ENCODE measurements at regions not wholly inside any gene's neighbourhood (a gene's known extent, or its start where the extent isn't known, plus 50 kb on each side); places are given as distances from the start of the nearest gene placed in this dataset.

DNA sequence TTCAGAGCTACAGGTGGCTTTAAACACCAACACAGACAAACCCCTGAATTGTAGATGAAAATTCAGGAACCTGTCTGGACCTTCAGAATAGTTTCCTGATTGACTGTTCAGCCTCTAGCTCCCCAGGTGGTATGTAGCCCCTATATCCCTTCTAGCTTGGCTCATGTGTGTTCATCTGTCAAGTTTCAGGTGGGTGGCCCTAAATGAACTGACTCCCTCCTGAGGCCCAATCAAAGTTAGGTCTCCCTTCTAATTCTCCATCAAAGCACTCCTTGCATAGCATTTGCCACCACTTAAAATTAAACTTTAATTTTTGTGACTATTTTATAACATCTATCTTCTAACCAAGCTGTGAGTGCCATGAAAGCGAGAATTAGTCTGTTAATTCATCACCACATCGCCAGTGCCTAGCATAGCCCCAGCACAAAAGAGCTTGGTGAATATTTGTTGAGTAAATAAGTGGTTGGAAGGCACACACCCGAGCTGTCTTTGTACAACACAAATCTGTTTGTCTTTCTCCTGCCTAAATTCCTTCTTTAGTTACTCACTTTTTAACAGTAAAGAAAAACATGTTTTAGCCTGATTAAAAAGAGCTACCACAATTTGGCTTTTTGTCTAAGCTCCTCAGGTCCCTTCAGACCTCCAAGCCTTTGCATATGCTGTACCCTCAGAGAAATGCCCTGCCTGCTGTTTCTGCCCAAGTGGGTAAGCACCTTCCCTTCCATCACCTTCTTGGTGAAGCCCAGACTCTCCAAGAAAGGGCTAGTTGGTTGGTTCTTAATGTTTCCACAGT lies 138.1 kb upstream of the HMHB1 start:
- Histone ChIP-seq H3K9me3 (ENCODE audit: low read length) (no peaks in the 10 kb centered on the region), H3K4me3 (replicated peaks in 1 of 3; ENCODE audit: insufficient read depth in 1 of 3, low read depth in 2 of 3, low read length in 3 of 3) (no peak overlapping the region), H3K9ac (ENCODE audit: insufficient read depth, low read depth, low read length) (no peak overlapping the region), H4K20me1 (ENCODE audit: insufficient read depth, low read length) (no peaks in the 10 kb centered on the region), H3K36me3 (replicated peaks in 1 of 2; ENCODE audit: control insufficient read depth in 1 of 2, insufficient read depth in 2 of 2, low read length in 2 of 2) (no peaks in the 10 kb centered on the region), H2AFZ (ENCODE audit: low read length) (no peak overlapping the region), H3K27me3 (ENCODE audit: control insufficient read depth in 1 of 2, insufficient read depth in 2 of 2, low read length in 2 of 2) (peaks cover 0 to 60% of the 10 kb centered on the region in 2 experiments; a peak in 3 of 5 replicates), H3K4me2 (ENCODE audit: low read depth, low read length) (peak overlapping the region; percentile 63), H3K79me2 (ENCODE audit: insufficient read depth, low read length) (no peaks in the 10 kb centered on the region), H3K27ac (ENCODE audit: extremely low read length, insufficient read depth, low read length) (no peak overlapping the region), H3K4me1 (ENCODE audit: insufficient read depth, low read length) (peaks cover 41% of the 10 kb centered on the region)
- ChIA-PET POLR2A (interaction anchor here (0.5 to 1.7 kb wide), 11 partner anchors 9 to 491 kb away, joined by 3 to 9 read pairs (median 5); partner anchors contain the start of gene NR3C1), CTCF (ENCODE audit: low intra/inter-chr PET ratio, low total read pairs) (no interaction called here)
- intact Hi-C loops (cut with micrococcal nuclease; ENCODE audit: unreplicated experiment), result loop anchor here (5.0 kb wide), 1 partner anchor 167 kb away; no protein-coding TSS in a partner anchor
- peak; percentile 82 for FAIRE-seq
- WGBS (ENCODE audit: low lambda C conversion rate), result 0% methylated on average over 3 of the region's 3 CpGs
- DNase-seq (ENCODE audit: low spot score), result peak; percentile 81
- ATAC-seq, result peak; percentile 99
- in situ Hi-C loops (cut with HindIII; ENCODE audit: extremely low pct_ligation_motif_present, low pct_unique_long_range_greater_than_20kb), result no loop called here
- no TSS peak for BruUV-seq (replicated peaks)
- TF ChIP-seq KLF16 (CRISPR knock-in tag; IDR thresholded peaks at IDR 0.05), result 0 out of 4 replicates have a peak, but pooled peaks of 1 of the 2 experiments have one; percentile 21
- TF ChIP-seq SNAPC5 (CRISPR knock-in tag; IDR thresholded peaks at IDR 0.05; ENCODE audit: borderline replicate concordance), result no peak
- TF ChIP-seq FOXA3 (CRISPR knock-in tag; IDR thresholded peaks at IDR 0.05), result peak; percentile 93
- TF ChIP-seq, protein P1, sequence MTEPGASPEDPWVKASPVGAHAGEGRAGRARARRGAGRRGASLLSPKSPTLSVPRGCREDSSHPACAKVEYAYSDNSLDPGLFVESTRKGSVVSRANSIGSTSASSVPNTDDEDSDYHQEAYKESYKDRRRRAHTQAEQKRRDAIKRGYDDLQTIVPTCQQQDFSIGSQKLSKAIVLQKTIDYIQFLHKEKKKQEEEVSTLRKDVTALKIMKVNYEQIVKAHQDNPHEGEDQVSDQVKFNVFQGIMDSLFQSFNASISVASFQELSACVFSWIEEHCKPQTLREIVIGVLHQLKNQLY (CRISPR knock-in tag; IDR thresholded peaks at IDR 0.05), result 0 out of 2 replicates have a peak, but pooled peaks have one; percentile 37
- TF ChIP-seq HNRNPLL (IDR thresholded peaks at IDR 0.05; ENCODE audit: low read depth, low read length, poor library complexity, severe bottlenecking), result no peak
- no peak for TF ChIP-seq ZNF841 (CRISPR knock-in tag; IDR thresholded peaks at IDR 0.05; ENCODE audit: borderline replicate concordance)
- TF ChIP-seq ZEB1 (IDR thresholded peaks at IDR 0.05; ENCODE audit: insufficient replicate concordance, low read depth), result no peak
- peak; percentile 88 for TF ChIP-seq SOX5 (CRISPR knock-in tag; IDR thresholded peaks at IDR 0.05; ENCODE audit: borderline replicate concordance)
- 0 out of 2 replicates have a peak, but pooled peaks have one; percentile 19 for TF ChIP-seq HOMEZ (CRISPR knock-in tag; IDR thresholded peaks at IDR 0.05; ENCODE audit: low read depth)
- no peak for TF ChIP-seq SRSF1 (optimal IDR thresholded peaks at IDR 0.05; ENCODE audit: low read depth, low read length)
- no peak for TF ChIP-seq ZNF354B (CRISPR knock-in tag; IDR thresholded peaks at IDR 0.05)
- TF ChIP-seq, protein P2, sequence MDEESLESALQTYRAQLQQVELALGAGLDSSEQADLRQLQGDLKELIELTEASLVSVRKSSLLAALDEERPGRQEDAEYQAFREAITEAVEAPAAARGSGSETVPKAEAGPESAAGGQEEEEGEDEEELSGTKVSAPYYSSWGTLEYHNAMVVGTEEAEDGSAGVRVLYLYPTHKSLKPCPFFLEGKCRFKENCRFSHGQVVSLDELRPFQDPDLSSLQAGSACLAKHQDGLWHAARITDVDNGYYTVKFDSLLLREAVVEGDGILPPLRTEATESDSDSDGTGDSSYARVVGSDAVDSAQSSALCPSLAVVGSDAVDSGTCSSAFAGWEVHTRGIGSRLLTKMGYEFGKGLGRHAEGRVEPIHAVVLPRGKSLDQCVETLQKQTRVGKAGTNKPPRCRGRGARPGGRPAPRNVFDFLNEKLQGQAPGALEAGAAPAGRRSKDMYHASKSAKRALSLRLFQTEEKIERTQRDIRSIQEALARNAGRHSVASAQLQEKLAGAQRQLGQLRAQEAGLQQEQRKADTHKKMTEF (CRISPR knock-in tag; IDR thresholded peaks at IDR 0.05), result peak; percentile 60; the same call in 1 of the 2 replicates
- TF ChIP-seq, protein P3, sequence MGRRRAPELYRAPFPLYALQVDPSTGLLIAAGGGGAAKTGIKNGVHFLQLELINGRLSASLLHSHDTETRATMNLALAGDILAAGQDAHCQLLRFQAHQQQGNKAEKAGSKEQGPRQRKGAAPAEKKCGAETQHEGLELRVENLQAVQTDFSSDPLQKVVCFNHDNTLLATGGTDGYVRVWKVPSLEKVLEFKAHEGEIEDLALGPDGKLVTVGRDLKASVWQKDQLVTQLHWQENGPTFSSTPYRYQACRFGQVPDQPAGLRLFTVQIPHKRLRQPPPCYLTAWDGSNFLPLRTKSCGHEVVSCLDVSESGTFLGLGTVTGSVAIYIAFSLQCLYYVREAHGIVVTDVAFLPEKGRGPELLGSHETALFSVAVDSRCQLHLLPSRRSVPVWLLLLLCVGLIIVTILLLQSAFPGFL (CRISPR knock-in tag; IDR thresholded peaks at IDR 0.05), result no peak
- TF ChIP-seq MAF1 (CRISPR knock-in tag; IDR thresholded peaks at IDR 0.05; ENCODE audit: borderline replicate concordance), result no peak
- peak; percentile 74; the same call in 1 of the 2 replicates for TF ChIP-seq MIXL1 (CRISPR knock-in tag; IDR thresholded peaks at IDR 0.05)
- TF ChIP-seq ZNF619 (CRISPR knock-in tag; IDR thresholded peaks at IDR 0.05), result no peak

All from HepG2 (cell line).